ENCODE measurements at regions not wholly inside any gene's neighbourhood (a gene's known extent, or its start where the extent isn't known, plus 50 kb on each side); places are given as distances from the start of the nearest gene placed in this dataset.
A peak's percentile ranks its signal among the peaks of the same experiment; 100 is the strongest.

- Histone ChIP-seq H3K27ac (ENCODE audit: extremely low read depth, low read depth, low read length) (no peak overlapping the region), H3K36me3 (ENCODE audit: control insufficient read depth in 2 of 2, insufficient read depth in 1 of 2, low read length in 2 of 2) (no peaks in the 10 kb centered on the region), H3K4me1 (ENCODE audit: control insufficient read depth, insufficient read depth, low read length) (no peaks in the 10 kb centered on the region), H3K9me3 (ENCODE audit: control insufficient read depth, insufficient read depth, low read depth, low read length) (no peaks in the 10 kb centered on the region), H3K4me3 (ENCODE audit: low read depth, low read length) (no peak overlapping the region)
- CTCF ChIA-PET, result interaction anchor here (0.5 to 5.6 kb wide), 69 partner anchors 9 to 1110 kb away, joined by 3 to 84 read pairs (median 4); no protein-coding TSS in a partner anchor
- peak; percentile 17; the same call in 1 of the 2 replicates for TF ChIP-seq PRDM1 (tag by site-specific recombination; IDR thresholded peaks at IDR 0.05)
- no peak for TF ChIP-seq ZFHX2 (tag by site-specific recombination; conservative IDR thresholded peaks at IDR 0.05)
- peak; percentile 32; the same call in 1 of the 2 replicates for TF ChIP-seq KLF10 (tag by site-specific recombination; IDR thresholded peaks at IDR 0.05)
- TF ChIP-seq KLF9 (tag by site-specific recombination; IDR thresholded peaks at IDR 0.05; ENCODE audit: low read depth), result peak; percentile 38; the same call in 1 of the 2 replicates
- TF ChIP-seq ZNF302 (tag by site-specific recombination; IDR thresholded peaks at IDR 0.05; ENCODE audit: low read depth), result no peak
- POLR2A ChIA-PET, result no interaction called here
Measured at GRCh38 chr21:17925000-17925610, 105.9 kb upstream of the C21orf91 start.

GRCh38 chr21:17921579-17922530, 102.7 kb upstream of the C21orf91 start:
- Histone ChIP-seq H3K4me1 (ENCODE audit: control insufficient read depth, insufficient read depth, low read length) (no peaks in the 10 kb centered on the region), H3K27ac (ENCODE audit: extremely low read depth, low read depth, low read length) (no peak overlapping the region), H3K36me3 (ENCODE audit: control insufficient read depth in 2 of 2, insufficient read depth in 1 of 2, low read length in 2 of 2) (no peaks in the 10 kb centered on the region), H3K4me3 (ENCODE audit: low read depth, low read length) (no peak overlapping the region), H3K9me3 (ENCODE audit: control insufficient read depth, insufficient read depth, low read depth, low read length) (no peaks in the 10 kb centered on the region; the same call in 1 of the 2 replicates)
- TF ChIP-seq ZNF600 (tag by site-specific recombination; IDR thresholded peaks at IDR 0.05), result no peak
- no peak for TF ChIP-seq ZNF610 (tag by site-specific recombination; IDR thresholded peaks at IDR 0.05; ENCODE audit: borderline replicate concordance)
- TF ChIP-seq ZNF266 (tag by site-specific recombination; IDR thresholded peaks at IDR 0.05; ENCODE audit: low read depth), result no peak
- no peak for TF ChIP-seq ZSCAN16 (tag by site-specific recombination; IDR thresholded peaks at IDR 0.05)
- TF ChIP-seq KLF7 (tag by site-specific recombination; IDR thresholded peaks at IDR 0.05; ENCODE audit: borderline replicate concordance), result no peak
- TF ChIP-seq OVOL3 (tag by site-specific recombination; IDR thresholded peaks at IDR 0.05), result no peak
- TF ChIP-seq SP3 (tag by site-specific recombination; IDR thresholded peaks at IDR 0.05), result no peak
- no peak for TF ChIP-seq ZNF391 (tag by site-specific recombination; IDR thresholded peaks at IDR 0.05; ENCODE audit: borderline replicate concordance, low read depth)
- no peak for TF ChIP-seq SCRT1 (tag by site-specific recombination; IDR thresholded peaks at IDR 0.05; ENCODE audit: borderline replicate concordance)
- no peak for TF ChIP-seq ZNF280C (tag by site-specific recombination; IDR thresholded peaks at IDR 0.05)
- CTCF ChIA-PET, result interaction anchor here (0.6 to 5.6 kb wide), 8 partner anchors 9 to 535 kb away, joined by 3 to 84 read pairs (median 4); no protein-coding TSS in a partner anchor
- POLR2A ChIA-PET, result interaction anchor here (0.6 kb wide), 1 partner anchor 121 kb away, joined by 3 read pairs; no protein-coding TSS in a partner anchor

GRCh38 chr21:17915976-17916375, 96.8 kb upstream of the C21orf91 start:
- no peaks in the 10 kb centered on the region; the same call in 1 of the 2 replicates for H3K9me3 ChIP-seq (ENCODE audit: control insufficient read depth, insufficient read depth, low read depth, low read length)
- H3K36me3 ChIP-seq (ENCODE audit: control insufficient read depth in 2 of 2, insufficient read depth in 1 of 2, low read length in 2 of 2), result no peaks in the 10 kb centered on the region
- H3K4me3 ChIP-seq (ENCODE audit: low read depth, low read length), result no peak overlapping the region
- H3K4me1 ChIP-seq (ENCODE audit: control insufficient read depth, insufficient read depth, low read length), result no peaks in the 10 kb centered on the region
- ChIA-PET CTCF (interaction anchor here (0.7 to 1.9 kb wide), 3 partner anchors 9 to 237 kb away, joined by 3 to 21 read pairs (median 3); no protein-coding TSS in a partner anchor), POLR2A (no interaction called here)
- no peak overlapping the region for H3K27ac ChIP-seq (ENCODE audit: extremely low read depth, low read depth, low read length)
- TF ChIP-seq ZNF24 (tag by site-specific recombination; IDR thresholded peaks at IDR 0.05), result no peak
- TF ChIP-seq REPIN1 (tag by site-specific recombination; IDR thresholded peaks at IDR 0.05; ENCODE audit: low read depth), result no peak
- no peak for TF ChIP-seq ZNF155 (tag by site-specific recombination; IDR thresholded peaks at IDR 0.05)
- no peak for TF ChIP-seq GLIS2 (tag by site-specific recombination; IDR thresholded peaks at IDR 0.05)
- TF ChIP-seq ZFP3 (tag by site-specific recombination; IDR thresholded peaks at IDR 0.05; ENCODE audit: low read depth), result no peak
- no peak for TF ChIP-seq ZNF302 (tag by site-specific recombination; IDR thresholded peaks at IDR 0.05; ENCODE audit: low read depth)
- TF ChIP-seq EGR2 (tag by site-specific recombination; IDR thresholded peaks at IDR 0.05; ENCODE audit: low read depth), result no peak
- no peak for TF ChIP-seq ZNF501 (tag by site-specific recombination; IDR thresholded peaks at IDR 0.05)
- no peak for TF ChIP-seq PATZ1 (tag by site-specific recombination; IDR thresholded peaks at IDR 0.05)
- no peak for TF ChIP-seq ZNF48 (tag by site-specific recombination; IDR thresholded peaks at IDR 0.05)
- no peak for TF ChIP-seq ZNF701 (tag by site-specific recombination; IDR thresholded peaks at IDR 0.05)
- no peak for TF ChIP-seq GFI1B (tag by site-specific recombination; IDR thresholded peaks at IDR 0.05)
